Fibroblast of skin of right quadriceps (primary cell): ENCODE measurements at regions not wholly inside any gene's neighbourhood (a gene's known extent, or its start where the extent isn't known, plus 50 kb on each side); places are given as distances from the start of the nearest gene placed in this dataset.
"Not testable (repeated sequence)": the region's sequence is repeated elsewhere in the genome, so short reads cannot be mapped to it uniquely, and the experiment has no call there.

Source experiments
- DNase-seq: peaks from one replicate; pipeline ENCODE4 v3.0.0-alpha.2; 2013

GRCh38 chr1:121573881-121574504 is 389.2 kb downstream of the SRGAP2C start:
- DNase-seq: peak; percentile 57

- DNase-seq: not testable (repeated sequence)
These were observed 389.7 kb downstream of the SRGAP2C start for GRCh38 chr1:121574505-121574899.

- DNase-seq: not testable (repeated sequence)
These were observed 398.1 kb downstream of the SRGAP2C start for GRCh38 chr1:121582898-121583297.

GRCh38 chr1:121586369-121587229 is 401.8 kb downstream of the SRGAP2C start:
- no peak for DNase-seq

GRCh38 chr1:121587230-121587569 is 402.4 kb downstream of the SRGAP2C start:
- no peak for DNase-seq

- no peak for DNase-seq
These were observed 403.0 kb downstream of the SRGAP2C start for GRCh38 chr1:121587777-121588176.

- no peak for DNase-seq
These were observed 409.3 kb downstream of the SRGAP2C start for GRCh38 chr1:121594096-121594495.

GRCh38 chr1:121595089-121595488 is 410.3 kb downstream of the SRGAP2C start:
- DNase-seq: no peak

- DNase-seq: not testable (repeated sequence)
These were observed 420.2 kb downstream of the SRGAP2C start for GRCh38 chr1:121604843-121605444.

GRCh38 chr1:121607499-121607898 is 422.7 kb downstream of the SRGAP2C start:
- not testable (repeated sequence) for DNase-seq
